IPS-15b (cell line): ENCODE measurements at regions not wholly inside any gene's neighbourhood (a gene's known extent, or its start where the extent isn't known, plus 50 kb on each side); places are given as distances from the start of the nearest gene placed in this dataset.
"Not testable (repeated sequence)": the region's sequence is repeated elsewhere in the genome, so short reads cannot be mapped to it uniquely, and the experiment has no call there.

Experiments used
- H3K27me3 ChIP-seq: one replicate; pipeline ENCODE4 v1.6.1; 2013; ENCODE audit warnings: low read length; ENCODE audit not compliant: control insufficient read depth, insufficient read depth
- H3K36me3 ChIP-seq: one replicate; pipeline ENCODE4 v1.6.1; 2013; ENCODE audit warnings: low read length; ENCODE audit not compliant: control insufficient read depth, insufficient read depth
- H3K4me1 ChIP-seq: one replicate; pipeline ENCODE4 v1.6.1; 2013; ENCODE audit warnings: mild to moderate bottlenecking, low read length; ENCODE audit not compliant: control insufficient read depth, insufficient read depth
- H3K4me3 ChIP-seq: one replicate; pipeline ENCODE4 v1.5.1; 2013; ENCODE audit warnings: low read depth, low read length
- H3K9ac ChIP-seq: one replicate; pipeline ENCODE4 v1.6.1; 2013; ENCODE audit warnings: low read depth, mild to moderate bottlenecking, low read length
- H3K9me3 ChIP-seq: one replicate; pipeline ENCODE4 v1.6.1; 2013; ENCODE audit warnings: mild to moderate bottlenecking, low read length; ENCODE audit not compliant: control insufficient read depth, insufficient read depth

DNA sequence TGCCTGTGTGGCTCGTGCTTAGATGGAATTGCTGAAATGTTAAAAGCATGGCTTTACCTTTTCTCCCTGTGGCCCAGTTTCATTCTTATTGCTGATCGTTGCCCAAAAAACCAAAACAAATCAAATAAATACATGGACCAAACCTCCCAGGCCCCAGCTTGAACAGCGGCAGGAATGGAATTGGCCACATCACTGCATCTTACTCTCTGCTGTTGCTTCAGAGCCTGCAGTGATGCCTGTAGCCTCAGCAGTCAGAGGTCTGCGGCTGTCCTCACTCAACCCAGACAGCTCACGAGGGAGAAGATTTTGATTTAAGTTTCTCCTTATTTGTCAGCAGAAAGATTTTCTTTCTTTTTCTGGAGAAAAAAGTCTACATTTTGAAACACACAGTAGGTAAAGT lies 91.5 kb downstream of the NPIPB11 start:
- H3K36me3 ChIP-seq: no peaks in the 10 kb centered on the region
- H3K9me3 ChIP-seq: no peaks in the 10 kb centered on the region
- no peak overlapping the region for H3K4me3 ChIP-seq
- no peaks in the 10 kb centered on the region for H3K27me3 ChIP-seq
- no peaks in the 10 kb centered on the region for H3K4me1 ChIP-seq
- H3K9ac ChIP-seq: no peak overlapping the region

DNA sequence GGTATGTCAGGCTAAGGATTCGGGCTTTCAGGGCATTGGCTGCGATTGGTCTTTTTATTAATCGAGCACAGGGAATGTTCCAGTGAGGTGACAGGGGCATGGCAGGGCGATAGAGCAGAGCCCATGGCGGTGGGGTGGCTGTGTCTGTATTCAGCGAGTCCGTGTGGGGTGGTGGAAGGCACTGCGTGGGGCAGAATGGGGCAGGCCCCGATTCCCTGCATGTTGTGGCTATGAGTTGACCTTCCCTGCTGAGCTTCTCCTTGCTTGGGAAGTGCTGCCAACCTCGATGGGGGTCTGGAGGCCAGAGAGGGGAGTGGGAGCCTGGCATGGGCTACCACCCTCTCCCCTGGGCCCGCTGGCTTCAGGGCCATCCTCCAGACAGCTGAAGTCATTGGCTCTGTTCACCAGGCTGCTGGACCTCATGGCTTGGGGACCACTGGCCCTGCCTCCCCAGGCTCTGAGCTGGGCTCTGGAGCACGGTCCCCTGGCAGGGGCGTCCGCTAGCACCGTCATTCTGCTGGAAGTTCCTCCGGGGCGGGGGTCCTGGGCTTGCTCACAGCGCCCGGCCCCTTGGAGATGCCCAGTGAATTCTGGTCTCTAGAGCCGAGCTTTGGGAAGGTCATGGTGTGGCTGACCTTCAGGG lies 92.1 kb downstream of the NPIPB11 start:
- Histone ChIP-seq H3K4me3 (no peak overlapping the region), H3K4me1 (no peaks in the 10 kb centered on the region), H3K9me3 (no peaks in the 10 kb centered on the region), H3K27me3 (no peaks in the 10 kb centered on the region), H3K9ac (no peak overlapping the region), H3K36me3 (no peaks in the 10 kb centered on the region)

GRCh38 chr16:29313559-29314048 lies 92.9 kb downstream of the NPIPB11 start:
- Histone ChIP-seq H3K9me3 (no peaks in the 10 kb centered on the region), H3K36me3 (no peaks in the 10 kb centered on the region), H3K9ac (no peak overlapping the region), H3K4me1 (no peaks in the 10 kb centered on the region), H3K27me3 (no peaks in the 10 kb centered on the region), H3K4me3 (no peak overlapping the region)

DNA sequence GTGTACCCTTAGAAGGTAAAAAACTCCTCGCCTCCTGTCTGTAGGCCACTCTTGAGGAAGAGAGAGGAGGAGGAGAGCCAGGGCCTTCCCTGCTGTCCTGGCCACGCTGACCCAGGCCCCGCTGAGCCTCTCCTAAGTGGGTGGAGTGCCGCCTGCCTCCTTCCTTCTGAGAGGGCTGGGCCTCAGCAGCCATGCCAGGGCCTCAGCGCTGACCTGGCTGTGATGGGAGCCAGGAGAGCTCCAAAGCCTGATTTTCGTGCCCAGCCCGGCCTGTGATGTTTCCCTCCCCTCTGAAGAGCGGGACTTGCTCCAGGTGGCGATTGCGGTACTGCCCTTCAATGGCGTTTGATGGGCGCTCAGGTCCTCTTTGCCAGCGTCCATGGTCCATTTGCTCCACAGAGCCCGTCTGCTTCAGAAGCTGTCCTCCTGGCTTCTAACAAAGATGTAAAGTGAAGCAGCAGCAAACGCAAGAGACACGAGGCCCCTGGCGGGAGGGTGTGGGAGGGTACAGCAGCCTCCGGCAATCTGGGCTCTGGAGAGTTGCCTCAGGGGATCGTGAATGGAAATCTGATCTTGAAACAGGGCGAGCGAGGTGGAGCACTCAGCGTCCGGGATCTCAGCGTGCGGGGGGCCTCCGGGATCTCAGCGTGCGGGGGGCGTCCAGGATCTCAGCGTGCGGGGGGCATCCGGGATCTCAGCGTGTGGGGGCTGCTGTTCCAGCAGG lies 93.5 kb downstream of the NPIPB11 start:
- H3K4me3 ChIP-seq: no peak overlapping the region
- H3K36me3 ChIP-seq: no peaks in the 10 kb centered on the region
- H3K27me3 ChIP-seq: no peaks in the 10 kb centered on the region
- no peak overlapping the region for H3K9ac ChIP-seq
- no peaks in the 10 kb centered on the region for H3K4me1 ChIP-seq
- no peaks in the 10 kb centered on the region for H3K9me3 ChIP-seq

GRCh38 chr16:29312345-29312675 lies 94.2 kb downstream of the NPIPB11 start:
- H3K36me3 ChIP-seq, H3K27me3 ChIP-seq, H3K4me3 ChIP-seq, H3K9ac ChIP-seq, H3K9me3 ChIP-seq, H3K4me1 ChIP-seq: not testable (repeated sequence)

- Histone ChIP-seq H3K4me3 (no peak overlapping the region), H3K27me3 (no peaks in the 10 kb centered on the region), H3K36me3 (no peaks in the 10 kb centered on the region), H3K9ac (no peak overlapping the region), H3K4me1 (no peaks in the 10 kb centered on the region), H3K9me3 (no peaks in the 10 kb centered on the region)
Measured at GRCh38 chr16:29311461-29312344, 94.8 kb downstream of the NPIPB11 start.

GRCh38 chr16:29310852-29311314 lies 95.6 kb downstream of the NPIPB11 start:
- no peaks in the 10 kb centered on the region for H3K27me3 ChIP-seq
- no peak overlapping the region for H3K9ac ChIP-seq

DNA sequence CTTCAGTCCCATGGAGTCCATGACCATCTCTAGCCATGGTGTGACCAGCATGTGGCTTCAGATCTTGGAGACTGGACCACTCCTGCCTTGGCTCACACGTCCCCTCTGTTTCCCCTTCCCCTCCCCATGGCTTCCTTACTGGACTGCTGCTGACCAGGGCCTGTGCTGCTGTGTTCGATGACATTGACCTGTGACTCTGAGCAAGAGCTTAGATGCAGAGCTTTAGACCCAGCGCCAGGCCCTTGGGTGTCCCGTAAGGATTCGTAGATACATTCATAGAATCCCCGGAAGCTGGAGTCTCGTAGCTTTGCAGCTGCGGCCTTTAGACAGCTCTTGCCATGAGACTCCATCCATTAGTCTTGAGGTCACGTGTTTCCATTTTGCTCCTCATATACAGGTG lies 96.3 kb downstream of the NPIPB11 start:
- H3K36me3 ChIP-seq, H3K9me3 ChIP-seq, H3K4me1 ChIP-seq, H3K9ac ChIP-seq, H3K4me3 ChIP-seq, H3K27me3 ChIP-seq: not testable (repeated sequence)

More at GRCh38 chr16:29310852-29311314, 95.6 kb downstream of the NPIPB11 start:
- no peaks in the 10 kb centered on the region for H3K4me1 ChIP-seq
- H3K36me3 ChIP-seq: no peaks in the 10 kb centered on the region
- no peak overlapping the region for H3K4me3 ChIP-seq
- H3K9me3 ChIP-seq: no peaks in the 10 kb centered on the region

GRCh38 chr16:29309601-29310000 lies 96.9 kb downstream of the NPIPB11 start:
- not testable (repeated sequence) for H3K27me3 ChIP-seq, H3K9ac ChIP-seq, H3K4me3 ChIP-seq, H3K4me1 ChIP-seq, H3K36me3 ChIP-seq, H3K9me3 ChIP-seq

GRCh38 chr16:29308644-29309546 lies 97.6 kb downstream of the NPIPB11 start:
- no peak overlapping the region for H3K4me3 ChIP-seq
- H3K4me1 ChIP-seq: no peaks in the 10 kb centered on the region
- H3K9ac ChIP-seq: no peak overlapping the region
- H3K36me3 ChIP-seq: no peaks in the 10 kb centered on the region
- no peaks in the 10 kb centered on the region for H3K9me3 ChIP-seq
- no peaks in the 10 kb centered on the region for H3K27me3 ChIP-seq
